Activated CD4-positive, alpha-beta T cell treated with anti-CD3 and anti-CD28 coated beads, Interleukin-2, amount 10 ng/mL, durations not matched to agents 24 days and 14 days (primary cell): ENCODE measurements at regions not wholly inside any gene's neighbourhood (a gene's known extent, or its start where the extent isn't known, plus 50 kb on each side); places are given as distances from the start of the nearest gene placed in this dataset.
"Not testable (repeated sequence)": the region's sequence is repeated elsewhere in the genome, so short reads cannot be mapped to it uniquely, and the experiment has no call there.

Experiments
- DNase-seq: peaks from one replicate; pipeline ENCODE4 v3.0.0; 2022
- H3K27ac Mint-ChIP-seq: one replicate; pipeline ENCODE4 v1.8.0; 2022; ENCODE audit warnings: mild to moderate bottlenecking, mixed read lengths
- H3K27me3 Mint-ChIP-seq: one replicate; pipeline ENCODE4 v1.8.0; 2022; ENCODE audit warnings: mixed read lengths
- H3K36me3 Mint-ChIP-seq: one replicate; pipeline ENCODE4 v1.8.0; 2022; ENCODE audit warnings: low read depth, mild to moderate bottlenecking, mixed read lengths
- H3K4me1 Mint-ChIP-seq: one replicate; pipeline ENCODE4 v1.8.0; 2021; ENCODE audit warnings: mixed read lengths
- H3K4me3 Mint-ChIP-seq: one replicate; pipeline ENCODE4 v1.8.0; 2022; ENCODE audit warnings: mild to moderate bottlenecking, moderate library complexity, mixed read lengths
- H3K9me3 Mint-ChIP-seq: one replicate; pipeline ENCODE4 v1.8.0; 2021; ENCODE audit warnings: mixed read lengths
- intact Hi-C: fragments of 100-400 bp; cut with micrococcal nuclease; formaldehyde crosslinking; loops from one replicate; pipeline ENCODE4 v1.15.1; 2023

- intact Hi-C loops: no loop called here
Measured at GRCh38 chr7:94128072-94128471, 123.9 kb upstream of the BET1 start.

GRCh38 chr7:94129443-94130140 lies 125.4 kb upstream of the BET1 start:
- intact Hi-C loops: no loop called here
- Mint-ChIP-seq H3K27ac (no peak overlapping the region), H3K9me3 (no peaks in the 10 kb centered on the region), H3K27me3 (peaks cover 5% of the 10 kb centered on the region), H3K36me3 (no peaks in the 10 kb centered on the region), H3K4me1 (no peaks in the 10 kb centered on the region), H3K4me3 (no peak overlapping the region)
- DNase-seq: no peak

More at GRCh38 chr7:94128072-94128471, 123.9 kb upstream of the BET1 start:
- Mint-ChIP-seq H3K4me1 (no peaks in the 10 kb centered on the region), H3K27ac (no peak overlapping the region), H3K27me3 (peaks cover 9% of the 10 kb centered on the region), H3K9me3 (no peaks in the 10 kb centered on the region), H3K4me3 (no peak overlapping the region), H3K36me3 (no peaks in the 10 kb centered on the region)
- DNase-seq: no peak

DNA sequence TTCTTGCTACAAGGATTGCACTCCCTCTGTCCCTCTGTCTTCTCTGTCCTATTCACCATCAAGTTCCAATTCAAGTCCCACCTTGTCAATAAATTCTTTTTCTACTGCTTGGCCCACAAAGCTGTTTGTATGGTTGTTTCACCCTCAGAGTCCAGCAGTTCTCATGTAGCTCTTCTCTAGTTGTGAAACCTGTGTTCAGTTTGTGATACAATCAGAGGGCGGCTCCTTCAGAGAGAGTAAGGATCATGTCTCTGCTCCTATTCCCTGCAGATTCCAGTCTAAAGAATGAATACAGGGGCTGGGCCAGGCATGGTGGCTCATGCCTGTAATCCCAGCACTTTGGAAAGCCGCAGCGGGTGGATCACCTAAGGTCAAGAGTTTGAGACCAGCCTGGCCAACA lies 126.6 kb upstream of the BET1 start:
- Mint-ChIP-seq H3K9me3 (no peaks in the 10 kb centered on the region), H3K4me3 (no peak overlapping the region), H3K27me3 (peaks cover 8% of the 10 kb centered on the region), H3K4me1 (no peaks in the 10 kb centered on the region), H3K36me3 (no peaks in the 10 kb centered on the region), H3K27ac (no peak overlapping the region)
- DNase-seq: no peak
- intact Hi-C loops: no loop called here

DNA sequence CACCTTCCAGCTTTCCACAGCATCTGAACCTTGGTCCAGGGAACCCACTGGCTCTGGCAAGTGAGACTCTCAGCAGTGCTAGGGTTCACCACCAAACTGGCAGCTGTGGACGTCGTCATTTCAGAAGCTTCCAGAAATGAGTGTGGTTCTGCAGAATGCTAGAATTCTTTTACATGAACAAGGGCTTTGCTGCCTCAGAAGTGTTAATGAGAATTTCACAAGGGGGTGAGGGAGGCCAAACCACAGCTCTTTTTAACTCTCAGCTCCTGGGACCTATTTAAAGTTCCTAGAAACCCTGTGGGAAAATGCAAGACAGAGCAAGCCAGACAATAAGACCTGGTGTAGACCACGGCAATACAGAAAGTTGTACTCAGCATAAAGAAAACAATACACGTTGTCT lies 129.3 kb upstream of the BET1 start:
- no peak for DNase-seq
- no peaks in the 10 kb centered on the region for H3K9me3 Mint-ChIP-seq
- no peak overlapping the region for H3K4me3 Mint-ChIP-seq
- H3K27ac Mint-ChIP-seq: no peak overlapping the region
- intact Hi-C loops: no loop called here
- peaks cover 15% of the 10 kb centered on the region for H3K27me3 Mint-ChIP-seq
- H3K36me3 Mint-ChIP-seq: no peaks in the 10 kb centered on the region
- no peaks in the 10 kb centered on the region for H3K4me1 Mint-ChIP-seq

GRCh38 chr7:94135180-94135579 lies 131.0 kb upstream of the BET1 start:
- Mint-ChIP-seq H3K4me3 (no peak overlapping the region), H3K9me3 (no peaks in the 10 kb centered on the region), H3K4me1 (no peaks in the 10 kb centered on the region), H3K27ac (no peak overlapping the region), H3K36me3 (no peaks in the 10 kb centered on the region), H3K27me3 (peaks cover 15% of the 10 kb centered on the region)
- DNase-seq: no peak
- intact Hi-C loops: no loop called here

DNA sequence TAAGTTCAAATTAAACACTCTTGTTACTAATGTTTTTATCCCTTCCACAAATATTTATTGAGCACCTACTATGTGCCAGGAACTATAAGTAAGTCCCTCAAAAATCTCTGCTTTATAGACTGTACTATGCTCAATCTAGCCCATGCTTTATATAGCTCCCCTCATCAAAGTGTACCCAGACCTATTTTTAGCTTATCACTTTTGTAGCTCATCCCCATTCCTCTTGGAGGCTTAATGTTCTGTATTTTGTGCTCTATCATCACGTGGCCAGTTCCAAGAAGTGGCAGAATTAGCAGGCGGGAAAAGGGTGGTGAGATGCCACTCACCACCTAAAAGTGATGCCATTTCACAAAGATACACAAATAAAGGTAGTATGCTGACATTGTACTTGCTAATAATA lies 138.1 kb upstream of the BET1 start:
- no peaks in the 10 kb centered on the region for H3K36me3 Mint-ChIP-seq
- H3K27ac Mint-ChIP-seq: no peak overlapping the region

GRCh38 chr7:94145602-94146001 lies 141.4 kb upstream of the BET1 start:
- H3K27ac Mint-ChIP-seq: no peak overlapping the region
- H3K9me3 Mint-ChIP-seq: no peaks in the 10 kb centered on the region
- no peak for DNase-seq
- intact Hi-C loops: no loop called here
- H3K27me3 Mint-ChIP-seq: peaks cover 9% of the 10 kb centered on the region
- H3K36me3 Mint-ChIP-seq: no peaks in the 10 kb centered on the region
- no peak overlapping the region for H3K4me3 Mint-ChIP-seq
- no peaks in the 10 kb centered on the region for H3K4me1 Mint-ChIP-seq

More for the DNA sequence above, 138.1 kb upstream of the BET1 start:
- Mint-ChIP-seq H3K27me3 (peaks cover 2% of the 10 kb centered on the region), H3K9me3 (no peaks in the 10 kb centered on the region), H3K4me3 (no peak overlapping the region), H3K4me1 (no peaks in the 10 kb centered on the region)
- DNase-seq: no peak
- intact Hi-C loops: no loop called here

- no peaks in the 10 kb centered on the region for H3K36me3 Mint-ChIP-seq
- H3K27ac Mint-ChIP-seq: no peak overlapping the region
- no peaks in the 10 kb centered on the region for H3K9me3 Mint-ChIP-seq
- no peak for DNase-seq
- peaks cover 9% of the 10 kb centered on the region for H3K27me3 Mint-ChIP-seq
- no peak overlapping the region for H3K4me3 Mint-ChIP-seq
- intact Hi-C loops: no loop called here
- no peaks in the 10 kb centered on the region for H3K4me1 Mint-ChIP-seq
Measured at GRCh38 chr7:94146408-94146807, 142.3 kb upstream of the BET1 start.

DNA sequence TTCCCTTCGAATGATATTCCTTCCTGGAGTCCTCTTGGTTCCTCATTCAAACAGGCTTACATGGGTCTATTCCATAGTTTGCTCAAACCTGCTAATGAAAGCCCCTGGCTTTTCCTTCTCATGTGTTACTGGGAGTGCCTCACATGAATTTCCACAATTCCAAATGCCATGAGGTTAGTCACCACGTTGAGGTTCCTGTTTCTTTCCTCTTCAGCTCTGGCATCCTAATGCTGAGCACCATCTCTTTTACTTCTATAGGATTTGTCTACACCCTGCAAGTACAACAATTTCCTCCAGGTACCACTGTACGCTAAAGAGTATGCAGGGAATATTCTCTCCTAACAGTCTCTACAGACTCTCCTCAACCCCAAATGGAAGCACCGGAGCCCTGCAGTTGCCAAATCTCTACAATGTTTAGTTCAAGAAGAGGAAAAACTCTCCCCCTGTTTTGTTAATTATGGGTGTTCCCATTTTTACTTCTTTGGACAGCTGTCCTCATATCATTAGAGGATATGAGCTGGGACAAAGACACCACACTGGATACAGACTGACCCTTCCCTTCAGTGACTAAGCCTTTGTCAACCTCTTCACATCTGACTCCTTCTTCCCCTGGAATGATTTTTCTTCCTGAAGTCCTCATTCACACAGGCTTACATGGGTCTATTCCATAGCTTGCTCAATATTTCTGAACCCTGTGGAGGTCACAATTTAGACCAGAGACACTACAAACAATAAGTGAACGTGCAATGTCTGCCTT lies 145.8 kb upstream of the BET1 start:
- H3K4me1 Mint-ChIP-seq: no peaks in the 10 kb centered on the region
- no peak for DNase-seq
- no peak overlapping the region for H3K4me3 Mint-ChIP-seq
- no peaks in the 10 kb centered on the region for H3K9me3 Mint-ChIP-seq
- no peaks in the 10 kb centered on the region for H3K36me3 Mint-ChIP-seq
- intact Hi-C loops: no loop called here
- H3K27me3 Mint-ChIP-seq: peaks cover 8% of the 10 kb centered on the region
- no peak overlapping the region for H3K27ac Mint-ChIP-seq

DNA sequence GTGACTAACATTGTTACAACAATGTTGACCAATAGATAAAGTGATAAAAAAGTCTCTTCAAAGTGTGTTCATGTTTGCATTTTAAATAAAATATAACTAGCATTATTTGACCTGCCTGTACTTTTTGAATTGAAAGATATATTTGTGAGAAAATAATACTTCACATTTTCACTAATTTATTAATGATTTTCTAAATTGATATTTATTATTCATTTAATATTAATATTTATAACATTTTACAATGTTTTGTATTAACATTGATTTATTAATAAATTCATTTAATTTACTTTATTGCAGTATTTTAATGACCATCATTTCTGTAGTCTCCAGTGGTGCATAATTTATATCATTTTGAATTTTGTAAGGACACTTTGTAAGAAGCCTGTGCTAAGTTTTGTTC lies 150.0 kb upstream of the BET1 start:
- Mint-ChIP-seq H3K36me3 (no peaks in the 10 kb centered on the region), H3K4me3 (no peak overlapping the region), H3K27me3 (peaks cover 7% of the 10 kb centered on the region), H3K4me1 (peaks cover 5% of the 10 kb centered on the region), H3K9me3 (no peaks in the 10 kb centered on the region), H3K27ac (no peak overlapping the region)
- intact Hi-C loops: no loop called here
- no peak for DNase-seq

GRCh38 chr7:94154858-94155257 lies 150.7 kb upstream of the BET1 start:
- no peak overlapping the region for H3K27ac Mint-ChIP-seq

GRCh38 chr7:94157659-94158306 lies 153.6 kb upstream of the BET1 start:
- H3K27ac Mint-ChIP-seq, H3K4me3 Mint-ChIP-seq, H3K27me3 Mint-ChIP-seq, H3K36me3 Mint-ChIP-seq, intact Hi-C loops, DNase-seq, H3K9me3 Mint-ChIP-seq: not testable (repeated sequence)
- peaks cover 11% of the 10 kb centered on the region for H3K4me1 Mint-ChIP-seq

More at GRCh38 chr7:94154858-94155257, 150.7 kb upstream of the BET1 start:
- no peak overlapping the region for H3K4me3 Mint-ChIP-seq
- no peaks in the 10 kb centered on the region for H3K36me3 Mint-ChIP-seq
- DNase-seq: no peak
- peaks cover 5% of the 10 kb centered on the region for H3K4me1 Mint-ChIP-seq
- H3K9me3 Mint-ChIP-seq: no peaks in the 10 kb centered on the region
- peaks cover 2% of the 10 kb centered on the region for H3K27me3 Mint-ChIP-seq
- intact Hi-C loops: no loop called here

DNA sequence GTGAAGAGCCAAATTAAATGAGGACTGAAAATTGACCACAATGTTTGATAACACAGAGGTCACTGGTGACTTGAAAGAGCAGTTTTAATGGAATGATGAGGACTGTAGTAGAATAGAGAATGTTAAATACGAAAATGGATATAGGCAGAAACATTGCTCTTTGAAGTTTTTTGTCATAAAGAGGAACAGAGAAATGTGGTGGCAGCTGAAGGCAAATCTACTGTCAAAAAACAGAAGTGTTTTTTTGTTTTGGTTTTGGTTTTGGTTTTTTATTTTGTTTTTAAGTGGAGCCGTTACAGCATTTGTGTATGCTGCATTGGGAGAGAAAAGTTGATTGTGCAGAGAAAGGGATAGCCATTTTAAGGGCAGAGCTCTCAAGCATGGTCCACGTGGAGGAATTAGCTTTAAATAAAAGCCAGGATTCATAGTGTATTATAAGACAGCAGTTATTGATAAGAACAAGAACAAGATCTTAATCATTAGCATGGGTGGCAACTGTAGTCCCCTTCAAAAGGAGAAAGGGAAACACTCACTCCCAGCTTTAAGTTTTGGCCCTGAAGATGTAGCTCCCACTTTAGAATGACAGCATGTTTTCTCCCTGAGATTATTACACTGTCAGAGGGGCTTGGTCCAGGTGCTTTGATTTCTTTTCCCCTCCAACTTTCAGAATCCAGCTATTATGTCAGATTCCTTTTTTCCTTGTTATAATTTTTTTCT lies 156.7 kb upstream of the BET1 start:
- Mint-ChIP-seq H3K4me3 (peak overlapping the region; percentile 54), H3K27ac (no peak overlapping the region), H3K36me3 (no peaks in the 10 kb centered on the region), H3K9me3 (no peaks in the 10 kb centered on the region), H3K27me3 (peaks cover 5% of the 10 kb centered on the region), H3K4me1 (peaks cover 11% of the 10 kb centered on the region)
- DNase-seq: no peak
- intact Hi-C loops: no loop called here

- intact Hi-C loops: no loop called here
- Mint-ChIP-seq H3K27ac (no peak overlapping the region), H3K36me3 (no peaks in the 10 kb centered on the region), H3K4me1 (peaks cover 11% of the 10 kb centered on the region), H3K4me3 (no peak overlapping the region), H3K9me3 (no peaks in the 10 kb centered on the region), H3K27me3 (peaks cover 5% of the 10 kb centered on the region)
- DNase-seq: no peak
Measured at GRCh38 chr7:94161476-94161875, 157.3 kb upstream of the BET1 start.
